ENCODE measurements at regions not wholly inside any gene's neighbourhood (a gene's known extent, or its start where the extent isn't known, plus 50 kb on each side); places are given as distances from the start of the nearest gene placed in this dataset.

- Histone ChIP-seq H3K36me3 (no peaks in the 10 kb centered on the region), H3K27me3 (no peaks in the 10 kb centered on the region), H3K27ac (no peak overlapping the region), H3K4me1 (no peaks in the 10 kb centered on the region), H3K4me3 (no peak overlapping the region), H3K9me3 (peaks cover 0 to 7% of the 10 kb centered on the region in 2 donors)
- intact Hi-C loops (cut with DNase I; ENCODE audit: low total_unique reads): no loop called here
- in situ Hi-C loops (cut with MboI; ENCODE audit: low pct_ligation_motif_present in 1 of 4, low pct_unique_long_range_greater_than_20kb in 1 of 4, low sequenced_read_pairs in 3 of 4): no loop called here
- no peak for DNase-seq
- WGBS, 2 donors (ENCODE audit: low coverage in 1 of 2): 85 to 100% methylated on average over 2 to 6 of the region's 6 CpGs
- TF ChIP-seq POLR2A (IDR thresholded peaks at IDR 0.05) (no peak), EP300 (IDR thresholded peaks at IDR 0.05; ENCODE audit: low read depth) (no peak), CTCF (IDR thresholded peaks at IDR 0.05) (no peak), POLR2AphosphoS5 (IDR thresholded peaks at IDR 0.05) (no peak)
Measured at GRCh38 chr18:39389800-39390379, 1824.3 kb upstream of the CELF4 start.

- no peak overlapping the region for H3K27ac ChIP-seq
- no peaks in the 10 kb centered on the region for H3K4me1 ChIP-seq
- no peak for DNase-seq
- H3K4me3 ChIP-seq: no peak overlapping the region
- 85 to 92% methylated on average over 9 of the region's 9 CpGs for WGBS, 2 donors (ENCODE audit: low coverage in 1 of 2)
- H3K27me3 ChIP-seq: no peaks in the 10 kb centered on the region
- in situ Hi-C loops (cut with MboI; ENCODE audit: low pct_ligation_motif_present in 1 of 4, low pct_unique_long_range_greater_than_20kb in 1 of 4, low sequenced_read_pairs in 3 of 4) (no loop called here), intact Hi-C loops (cut with DNase I; ENCODE audit: low total_unique reads) (no loop called here)
- TF ChIP-seq EP300 (IDR thresholded peaks at IDR 0.05; ENCODE audit: low read depth): no peak
- TF ChIP-seq POLR2A (IDR thresholded peaks at IDR 0.05): no peak
- no peak for TF ChIP-seq POLR2AphosphoS5 (IDR thresholded peaks at IDR 0.05)
- no peak for TF ChIP-seq CTCF (IDR thresholded peaks at IDR 0.05)
- no peaks in the 10 kb centered on the region for H3K9me3 ChIP-seq
- no peaks in the 10 kb centered on the region for H3K36me3 ChIP-seq
Measured at GRCh38 chr18:39380866-39381265, 1815.3 kb upstream of the CELF4 start.

GRCh38 chr18:39380186-39380725 is 1814.7 kb upstream of the CELF4 start:
- 76 to 83% methylated on average over 2 to 3 of the region's 3 CpGs for WGBS, 2 donors (ENCODE audit: low coverage in 1 of 2)
- TF ChIP-seq POLR2AphosphoS5 (IDR thresholded peaks at IDR 0.05) (no peak), CTCF (IDR thresholded peaks at IDR 0.05) (no peak), POLR2A (IDR thresholded peaks at IDR 0.05) (no peak), EP300 (IDR thresholded peaks at IDR 0.05; ENCODE audit: low read depth) (no peak)

GRCh38 chr18:39375066-39375465 is 1809.5 kb upstream of the CELF4 start:
- H3K4me3 ChIP-seq: no peak overlapping the region
- no peak for DNase-seq
- H3K27me3 ChIP-seq: no peaks in the 10 kb centered on the region
- 29 to 62% methylated on average over 1 to 2 of the region's 2 CpGs for WGBS, 2 donors (ENCODE audit: low coverage in 1 of 2)
- TF ChIP-seq EP300 (IDR thresholded peaks at IDR 0.05; ENCODE audit: low read depth) (no peak), CTCF (IDR thresholded peaks at IDR 0.05) (no peak), POLR2A (IDR thresholded peaks at IDR 0.05) (no peak), POLR2AphosphoS5 (IDR thresholded peaks at IDR 0.05) (no peak)
- H3K36me3 ChIP-seq: no peaks in the 10 kb centered on the region
- H3K4me1 ChIP-seq: no peaks in the 10 kb centered on the region
- H3K9me3 ChIP-seq: no peaks in the 10 kb centered on the region
- no peak overlapping the region for H3K27ac ChIP-seq
- intact Hi-C loops (cut with DNase I; ENCODE audit: low total_unique reads) (no loop called here), in situ Hi-C loops (cut with MboI; ENCODE audit: low pct_ligation_motif_present in 1 of 4, low pct_unique_long_range_greater_than_20kb in 1 of 4, low sequenced_read_pairs in 3 of 4) (no loop called here)

More at GRCh38 chr18:39380186-39380725, 1814.7 kb upstream of the CELF4 start:
- Histone ChIP-seq H3K9me3 (no peaks in the 10 kb centered on the region), H3K27ac (no peak overlapping the region), H3K4me1 (no peaks in the 10 kb centered on the region), H3K4me3 (no peak overlapping the region), H3K36me3 (no peaks in the 10 kb centered on the region), H3K27me3 (no peaks in the 10 kb centered on the region)
- in situ Hi-C loops (cut with MboI; ENCODE audit: low pct_ligation_motif_present in 1 of 4, low pct_unique_long_range_greater_than_20kb in 1 of 4, low sequenced_read_pairs in 3 of 4) (no loop called here), intact Hi-C loops (cut with DNase I; ENCODE audit: low total_unique reads) (no loop called here)
- DNase-seq: no peak
